Non-pigmented ciliary epithelial cell (primary cell): ENCODE measurements at regions not wholly inside any gene's neighbourhood (a gene's known extent, or its start where the extent isn't known, plus 50 kb on each side); places are given as distances from the start of the nearest gene placed in this dataset.
"Not testable (repeated sequence)": the region's sequence is repeated elsewhere in the genome, so short reads cannot be mapped to it uniquely, and the experiment has no call there.

Experiments used
- DNase-seq: peaks from one replicate; pipeline ENCODE4 v3.0.0-alpha.2; 2010; ENCODE audit warnings: low read depth

- no peak for DNase-seq
Observed at GRCh38 chr1:14392859-14393365, 205.6 kb upstream of the KAZN start.

GRCh38 chr1:14396100-14396499 is 202.4 kb upstream of the KAZN start:
- no peak for DNase-seq

DNA sequence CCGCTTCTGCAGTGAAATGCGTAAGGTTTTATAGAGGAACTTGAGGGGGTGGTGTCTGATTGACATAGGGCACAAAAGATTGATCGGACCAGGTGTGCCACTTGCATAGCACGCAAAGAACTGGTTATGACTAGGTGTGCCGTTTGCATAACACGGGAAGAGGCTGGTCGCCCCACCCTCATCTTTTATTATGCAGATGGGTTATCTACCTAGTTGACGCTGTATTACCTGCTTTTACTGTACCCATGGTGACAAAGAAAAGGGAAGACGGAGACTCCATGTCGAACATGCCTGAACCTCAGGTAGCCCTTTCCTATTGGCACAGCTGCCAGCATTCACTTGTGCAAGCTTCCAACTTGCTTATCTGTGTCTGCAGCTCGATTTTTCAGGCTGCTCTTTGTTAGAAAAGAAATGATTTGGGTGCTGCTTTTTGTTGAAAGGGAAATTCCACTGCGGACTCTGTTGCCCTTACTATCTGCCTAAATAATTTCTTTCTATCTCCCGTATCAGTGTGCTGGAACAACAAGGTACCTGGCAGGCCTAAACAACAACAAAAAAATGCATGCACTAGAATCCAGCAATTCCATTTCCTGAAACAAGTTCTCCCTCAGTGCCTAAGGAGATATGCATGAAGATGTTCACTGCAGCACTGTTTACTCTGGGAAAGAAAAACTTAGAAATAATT is 194.4 kb upstream of the KAZN start:
- DNase-seq, result no peak

- DNase-seq, result no peak
Observed at GRCh38 chr1:14404862-14405301, 193.6 kb upstream of the KAZN start.

- no peak for DNase-seq
Observed at GRCh38 chr1:14412235-14412634, 186.2 kb upstream of the KAZN start.

GRCh38 chr1:14413819-14414490 is 184.5 kb upstream of the KAZN start:
- peak; percentile 8 for DNase-seq

- DNase-seq, result no peak
Observed at GRCh38 chr1:14415396-14415795, 183.1 kb upstream of the KAZN start.

- not testable (repeated sequence) for DNase-seq
Observed at GRCh38 chr1:14419778-14420218, 178.7 kb upstream of the KAZN start.

- no peak for DNase-seq
Observed at GRCh38 chr1:14420686-14421085, 177.8 kb upstream of the KAZN start.

DNA sequence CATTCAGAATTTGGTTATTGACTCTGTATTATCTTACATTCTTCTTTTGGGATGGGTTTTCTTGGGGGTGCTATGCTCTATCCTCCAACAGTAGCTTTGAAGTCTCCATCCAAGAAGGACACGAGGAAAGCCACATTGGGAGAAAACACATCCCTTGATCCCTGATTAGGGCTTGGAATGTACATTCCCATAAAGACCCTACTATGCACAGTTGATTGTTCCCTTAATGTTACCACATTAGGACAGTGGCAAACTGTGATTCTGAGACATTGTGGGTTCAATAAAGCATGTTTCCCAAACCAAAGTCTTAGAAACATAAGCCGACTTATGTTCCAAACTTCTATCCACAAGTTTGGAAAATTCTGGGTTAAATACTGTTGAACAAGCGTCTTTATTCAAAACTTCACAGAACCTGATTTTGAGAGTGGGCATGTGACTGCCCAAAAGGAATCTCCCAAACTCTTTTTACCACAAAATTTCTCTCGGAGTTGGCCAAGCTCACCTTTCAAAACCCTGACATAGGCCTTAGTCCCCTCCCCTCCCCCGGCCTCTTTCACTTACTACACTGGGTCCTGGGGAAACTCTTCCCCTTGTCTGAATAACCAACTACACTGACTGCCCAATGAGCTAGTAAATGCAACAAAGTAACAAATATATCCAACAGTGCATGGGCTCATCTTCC is 177.0 kb upstream of the KAZN start:
- no peak for DNase-seq

- DNase-seq, result no peak
Observed at GRCh38 chr1:14421977-14422609, 176.4 kb upstream of the KAZN start.

- DNase-seq, result no peak
Observed at GRCh38 chr1:14424325-14425002, 174.0 kb upstream of the KAZN start.

- DNase-seq, result no peak
Observed at GRCh38 chr1:14426854-14427253, 171.6 kb upstream of the KAZN start.

DNA sequence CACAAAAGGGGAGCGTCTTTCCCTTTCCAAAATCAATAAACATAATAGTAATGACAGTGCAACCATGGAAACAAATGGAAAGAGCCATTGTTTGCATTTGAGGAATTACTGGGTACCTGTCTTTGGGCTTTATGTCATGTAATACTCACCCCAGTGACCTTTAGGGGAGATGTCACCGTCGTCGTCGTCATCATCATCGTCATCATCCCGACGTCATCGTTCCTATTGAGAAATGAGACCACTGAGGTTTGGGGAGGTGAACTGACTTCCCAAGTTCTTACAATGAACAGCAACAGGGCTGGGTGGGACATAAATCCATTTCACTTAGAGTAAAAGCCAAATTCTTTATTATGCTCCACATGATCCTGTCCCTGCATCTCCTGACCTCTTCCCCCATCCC is 168.9 kb upstream of the KAZN start:
- no peak for DNase-seq

- not testable (repeated sequence) for DNase-seq
Observed at GRCh38 chr1:14432728-14433127, 165.8 kb upstream of the KAZN start.

DNA sequence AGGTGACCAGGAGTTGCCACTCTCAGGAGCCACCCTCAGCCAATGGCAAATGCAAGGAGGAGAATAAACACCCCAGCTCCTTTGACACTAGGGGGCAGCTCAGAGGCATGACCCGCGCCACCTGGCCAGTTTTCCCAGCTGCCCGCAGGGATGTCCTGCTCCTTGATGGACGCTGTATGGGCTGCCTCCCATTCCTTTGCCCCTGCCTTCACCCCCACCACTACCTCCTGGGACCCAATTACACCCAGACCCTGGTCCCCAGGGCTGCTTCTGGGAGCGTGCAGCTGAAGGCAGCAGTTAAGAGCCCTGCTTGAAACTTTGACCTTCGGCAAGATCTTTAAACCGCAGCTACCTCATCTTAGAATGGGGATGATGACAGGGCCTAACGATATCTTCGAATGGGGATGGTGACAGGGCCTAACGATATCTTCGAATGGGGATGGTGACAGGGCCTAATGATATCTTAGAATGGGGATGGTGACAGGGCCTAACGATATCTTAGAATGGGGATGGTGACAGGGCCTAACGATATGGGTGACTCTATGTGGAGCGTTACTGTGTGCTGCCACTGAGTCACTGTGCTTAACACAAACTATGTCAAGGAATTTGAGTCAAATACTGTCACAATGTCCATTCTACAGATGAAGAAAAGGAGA is 163.0 kb upstream of the KAZN start:
- no peak for DNase-seq

DNA sequence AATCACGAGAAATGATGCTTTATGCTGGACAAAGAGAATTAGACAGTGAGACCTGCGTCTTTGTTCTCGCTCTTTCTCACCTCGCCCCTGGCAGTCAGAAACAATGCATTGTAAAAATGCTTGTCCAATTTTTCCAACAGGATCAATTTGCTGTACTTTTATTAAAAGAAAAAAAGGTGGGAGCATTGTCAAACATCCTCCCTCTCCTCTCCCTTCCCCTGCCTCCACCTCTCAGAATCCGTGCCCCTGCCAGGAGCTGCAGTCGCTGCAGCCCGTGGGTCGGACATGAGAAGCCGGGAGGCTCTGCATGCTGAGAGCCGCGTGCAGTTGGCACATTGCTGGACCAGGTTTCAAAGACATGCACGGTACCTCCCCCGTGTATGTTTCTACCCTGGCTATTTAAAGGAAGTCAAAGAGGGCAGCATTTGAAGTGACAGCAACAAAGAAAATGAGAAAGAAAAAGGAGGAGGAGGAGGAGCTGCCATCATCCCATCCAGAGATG is 161.0 kb upstream of the KAZN start:
- no peak for DNase-seq

DNA sequence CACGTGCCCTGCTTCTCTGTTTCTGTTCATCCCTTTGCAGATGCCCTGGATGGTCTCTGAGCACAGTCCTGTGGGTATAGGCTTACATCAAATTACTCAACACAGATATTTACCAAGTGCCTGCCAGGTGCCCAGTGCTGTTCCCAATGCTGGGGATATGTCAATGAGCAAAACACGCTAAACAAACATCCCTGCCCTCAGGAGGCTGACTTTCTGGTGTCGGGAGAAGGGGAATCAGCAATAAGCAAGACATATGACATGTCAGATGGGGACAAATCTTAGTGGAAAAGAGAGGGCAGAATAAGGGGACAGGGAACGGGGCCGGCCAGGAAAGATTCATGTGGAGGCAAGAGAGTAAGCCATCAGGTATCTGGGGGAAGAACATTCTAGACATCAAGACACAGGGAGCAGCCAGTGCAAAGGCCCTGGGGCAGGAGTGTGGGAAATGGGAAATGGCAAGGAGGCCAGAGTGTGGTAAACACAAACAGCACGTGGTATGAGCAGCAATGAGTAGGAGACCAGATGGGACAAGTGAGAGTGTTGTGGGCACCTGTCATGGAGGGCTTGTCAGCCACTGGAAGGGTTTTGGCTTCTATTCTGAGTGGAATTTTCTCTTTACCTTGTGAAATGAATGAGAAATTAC is 160.2 kb upstream of the KAZN start:
- DNase-seq, result no peak

DNA sequence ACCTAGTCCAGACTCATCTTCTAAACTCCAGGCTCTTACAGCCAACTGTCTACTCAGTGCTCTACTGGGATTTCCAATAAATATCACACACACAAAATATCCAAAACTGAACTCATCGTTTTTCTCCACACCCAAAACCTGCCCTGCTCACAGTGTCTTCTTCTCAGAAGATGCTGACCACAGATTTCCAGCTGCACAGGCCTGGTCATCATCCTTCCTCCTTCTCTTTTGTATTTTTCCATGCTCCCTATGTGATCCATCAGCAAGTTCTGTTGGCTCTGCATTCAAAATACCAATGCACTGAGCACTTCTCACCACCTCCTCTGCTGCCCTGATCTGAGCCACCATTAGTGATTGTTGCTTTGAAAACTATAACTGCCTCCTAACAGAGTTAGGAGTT is 159.5 kb upstream of the KAZN start:
- DNase-seq, result no peak

DNA sequence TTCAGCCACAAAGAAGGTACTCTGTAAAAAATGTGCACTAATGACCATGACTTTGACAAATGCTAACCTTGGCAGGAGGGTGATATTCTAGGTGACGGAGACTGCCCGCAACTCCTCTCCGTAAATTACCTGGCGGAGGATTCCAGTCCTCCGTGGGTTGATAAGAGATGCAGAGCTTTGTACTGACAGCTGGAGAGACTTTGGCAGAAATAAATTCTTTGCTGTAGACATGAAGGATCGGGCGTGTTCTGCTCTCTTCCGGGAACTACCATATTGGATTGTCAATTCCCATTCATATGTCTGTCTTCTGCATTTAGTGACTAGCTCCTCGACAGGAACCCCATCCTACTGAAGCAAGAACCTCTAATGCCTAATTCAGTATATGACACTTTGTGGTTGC is 158.3 kb upstream of the KAZN start:
- no peak for DNase-seq

DNA sequence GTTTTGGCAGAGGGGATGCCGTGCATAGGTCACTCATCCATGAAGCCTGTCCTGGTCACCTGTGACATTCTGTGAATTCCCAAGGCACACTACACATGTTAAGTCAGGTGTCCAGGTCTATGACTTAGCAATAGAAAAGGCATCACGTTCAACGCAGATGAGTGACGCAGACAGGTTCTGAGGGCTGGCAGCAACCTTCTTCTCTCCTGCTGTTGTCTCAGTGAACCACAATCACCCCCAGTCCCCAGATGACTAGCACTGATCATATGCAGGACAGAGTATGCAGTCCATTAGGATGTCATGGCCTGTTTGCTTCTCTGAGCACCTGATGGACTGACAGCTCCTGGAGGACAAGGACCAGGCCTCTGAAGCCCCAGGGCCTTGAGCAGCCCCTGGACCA is 157.8 kb upstream of the KAZN start:
- no peak for DNase-seq
